Activated CD8-positive, alpha-beta memory T cell treated with anti-CD3 and anti-CD28 coated beads for 36 hours (primary cell): ENCODE measurements at regions not wholly inside any gene's neighbourhood (a gene's known extent, or its start where the extent isn't known, plus 50 kb on each side); places are given as distances from the start of the nearest gene placed in this dataset.
"Not testable (repeated sequence)": the region's sequence is repeated elsewhere in the genome, so short reads cannot be mapped to it uniquely, and the experiment has no call there.

Experiments
- CTCF ChIA-PET: fragments of 350-600 bp; sonication (Branson Sonifier 250); formaldehyde crosslinking; loops from one replicate; lab custom pipeline; 2021; ENCODE audit warnings: antibody characterized with exemption; lab: Charles Lee
- POLR2A ChIA-PET: fragments of 350-600 bp; sonication (Branson Sonifier 250); formaldehyde crosslinking; loops from one replicate; lab custom pipeline; 2021; ENCODE audit warnings: antibody characterized with exemption; lab: Charles Lee

GRCh38 chr10:124252097-124252715, 158.8 kb upstream of the CHST15 start:
- ChIA-PET POLR2A (no interaction called here), CTCF (no interaction called here)

GRCh38 chr10:124251317-124252065, 158.1 kb upstream of the CHST15 start:
- POLR2A ChIA-PET = no interaction called here
- CTCF ChIA-PET = no interaction called here

- ChIA-PET POLR2A (no interaction called here), CTCF (interaction anchor here (0.7 kb wide), 1 partner anchor 12 kb away, joined by 3 read pairs; no protein-coding TSS in a partner anchor)
Observed at GRCh38 chr10:124250506-124250905, 157.1 kb upstream of the CHST15 start.

- POLR2A ChIA-PET = no interaction called here
- CTCF ChIA-PET = interaction anchor here (0.7 kb wide), 1 partner anchor 11 kb away, joined by 3 read pairs; no protein-coding TSS in a partner anchor
Observed at GRCh38 chr10:124249812-124250432, 156.5 kb upstream of the CHST15 start.

- CTCF ChIA-PET = no interaction called here
Observed at GRCh38 chr10:124249196-124249595, 155.8 kb upstream of the CHST15 start.

GRCh38 chr10:124248056-124249045, 155.0 kb upstream of the CHST15 start:
- ChIA-PET CTCF (no interaction called here), POLR2A (no interaction called here)

More at GRCh38 chr10:124249196-124249595, 155.8 kb upstream of the CHST15 start:
- POLR2A ChIA-PET = no interaction called here

- ChIA-PET CTCF (interaction anchor here (0.6 kb wide), 1 partner anchor 481 kb away, joined by 4 read pairs; no protein-coding TSS in a partner anchor), POLR2A (no interaction called here)
Observed at GRCh38 chr10:124245806-124246440, 152.5 kb upstream of the CHST15 start.

GRCh38 chr10:124245191-124245590, 151.8 kb upstream of the CHST15 start:
- CTCF ChIA-PET = interaction anchor here (1.0 kb wide), 1 partner anchor 10 kb away, joined by 3 read pairs; no protein-coding TSS in a partner anchor
- POLR2A ChIA-PET = no interaction called here

GRCh38 chr10:124244256-124244877, 151.0 kb upstream of the CHST15 start:
- POLR2A ChIA-PET = no interaction called here
- CTCF ChIA-PET = interaction anchor here (1.0 kb wide), 1 partner anchor 10 kb away, joined by 3 read pairs; no protein-coding TSS in a partner anchor

- ChIA-PET CTCF (no interaction called here), POLR2A (no interaction called here)
Observed at GRCh38 chr10:124243702-124244121, 150.3 kb upstream of the CHST15 start.

GRCh38 chr10:124242791-124243190, 149.4 kb upstream of the CHST15 start:
- POLR2A ChIA-PET = no interaction called here
- CTCF ChIA-PET = no interaction called here

GRCh38 chr10:124242365-124242764, 149.0 kb upstream of the CHST15 start:
- ChIA-PET CTCF (no interaction called here), POLR2A (no interaction called here)

GRCh38 chr10:124241510-124241909, 148.1 kb upstream of the CHST15 start:
- POLR2A ChIA-PET, CTCF ChIA-PET: not testable (repeated sequence)

GRCh38 chr10:124240839-124241291, 147.5 kb upstream of the CHST15 start:
- CTCF ChIA-PET = no interaction called here
- POLR2A ChIA-PET = no interaction called here

GRCh38 chr10:124239696-124240095, 146.3 kb upstream of the CHST15 start:
- ChIA-PET CTCF (no interaction called here), POLR2A (no interaction called here)

- ChIA-PET CTCF (interaction anchor here (1.1 kb wide), 1 partner anchor 11 kb away, joined by 3 read pairs; no protein-coding TSS in a partner anchor), POLR2A (no interaction called here)
Observed at GRCh38 chr10:124239134-124239533, 145.7 kb upstream of the CHST15 start.

GRCh38 chr10:124238367-124238766, 145.0 kb upstream of the CHST15 start:
- CTCF ChIA-PET = interaction anchor here (1.1 kb wide), 1 partner anchor 12 kb away, joined by 3 read pairs; no protein-coding TSS in a partner anchor
- POLR2A ChIA-PET = no interaction called here
